Gastroesophageal sphincter (tissue), 3 donors: ENCODE measurements at regions not wholly inside any gene's neighbourhood (a gene's known extent, or its start where the extent isn't known, plus 50 kb on each side); places are given as distances from the start of the nearest gene placed in this dataset.

Experiments used
- EP300 ChIP-seq: sonication (generic); formaldehyde crosslinking; IDR thresholded peaks from one replicate; pipeline ENCODE4 v1.6.1; 2017; ENCODE audit warnings: antibody characterized with exemption, mild to moderate bottlenecking
- POLR2A ChIP-seq, 2 donors: fragments of 450-650 bp; IDR thresholded peaks; one replicate each; pipeline ENCODE4 v1.6.1; 2017; ENCODE audit warnings: antibody characterized with exemption in 2 of 2, mild to moderate bottlenecking in 2 of 2, moderate library complexity in 1 of 2
- POLR2AphosphoS5 ChIP-seq: sonication (generic); formaldehyde crosslinking; IDR thresholded peaks from one replicate; pipeline ENCODE4 v1.6.1; 2017; ENCODE audit warnings: antibody characterized with exemption
- TF ChIP-seq, protein P1 (sequence below), 4 experiments: fragments of 200-600 bp in 2 of 4; fragments of 450-650 bp in 2 of 4; sonication (generic) in 1 of 4; IDR thresholded peaks; one replicate each; pipeline ENCODE4 v1.5.1; 2017 to 2019; ENCODE audit warnings: antibody characterized with exemption in 4 of 4, mild to moderate bottlenecking in 2 of 4, moderate library complexity in 2 of 4

DNA sequence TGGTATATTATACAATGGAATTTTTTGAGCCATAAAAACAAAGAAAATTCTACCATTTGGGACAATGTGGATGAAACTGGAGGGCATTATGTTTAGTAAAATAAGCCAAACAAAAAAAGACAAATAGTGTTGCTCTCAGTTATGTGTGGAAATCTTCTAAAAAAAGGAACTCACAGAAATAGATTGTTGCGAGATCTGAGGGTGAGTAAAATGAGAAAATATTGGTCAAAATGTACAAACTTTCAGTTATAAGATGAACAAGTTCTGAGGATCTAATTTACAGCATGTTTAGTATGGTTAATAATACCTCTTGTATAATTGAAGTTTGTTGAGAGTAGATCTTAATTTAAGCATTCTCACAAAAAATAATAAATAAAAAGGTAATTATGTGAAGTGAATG is 291.2 kb downstream of the KIF20B start:
- TF ChIP-seq, protein P1, sequence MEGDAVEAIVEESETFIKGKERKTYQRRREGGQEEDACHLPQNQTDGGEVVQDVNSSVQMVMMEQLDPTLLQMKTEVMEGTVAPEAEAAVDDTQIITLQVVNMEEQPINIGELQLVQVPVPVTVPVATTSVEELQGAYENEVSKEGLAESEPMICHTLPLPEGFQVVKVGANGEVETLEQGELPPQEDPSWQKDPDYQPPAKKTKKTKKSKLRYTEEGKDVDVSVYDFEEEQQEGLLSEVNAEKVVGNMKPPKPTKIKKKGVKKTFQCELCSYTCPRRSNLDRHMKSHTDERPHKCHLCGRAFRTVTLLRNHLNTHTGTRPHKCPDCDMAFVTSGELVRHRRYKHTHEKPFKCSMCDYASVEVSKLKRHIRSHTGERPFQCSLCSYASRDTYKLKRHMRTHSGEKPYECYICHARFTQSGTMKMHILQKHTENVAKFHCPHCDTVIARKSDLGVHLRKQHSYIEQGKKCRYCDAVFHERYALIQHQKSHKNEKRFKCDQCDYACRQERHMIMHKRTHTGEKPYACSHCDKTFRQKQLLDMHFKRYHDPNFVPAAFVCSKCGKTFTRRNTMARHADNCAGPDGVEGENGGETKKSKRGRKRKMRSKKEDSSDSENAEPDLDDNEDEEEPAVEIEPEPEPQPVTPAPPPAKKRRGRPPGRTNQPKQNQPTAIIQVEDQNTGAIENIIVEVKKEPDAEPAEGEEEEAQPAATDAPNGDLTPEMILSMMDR (IDR thresholded peaks at IDR 0.05), result no peak
- TF ChIP-seq POLR2A (IDR thresholded peaks at IDR 0.05) (no peak), EP300 (no peak), POLR2AphosphoS5 (no peak)
